Fibroblast of mammary gland (primary cell): ENCODE measurements at regions not wholly inside any gene's neighbourhood (a gene's known extent, or its start where the extent isn't known, plus 50 kb on each side); places are given as distances from the start of the nearest gene placed in this dataset.
A peak's percentile ranks its signal among the peaks of the same experiment; 100 is the strongest.

Experiments
- DNase-seq: peaks from one replicate; pipeline ENCODE4 v3.0.0-alpha.2; 2010; ENCODE audit warnings: low read depth
- H3K4me3 ChIP-seq: 2 replicates; pipeline ENCODE4 v1.5.1; 2011; ENCODE audit warnings: low read depth, mild to moderate bottlenecking, low read length, moderate library complexity; ENCODE audit not compliant: control insufficient read depth
- CTCF ChIP-seq: conservative IDR thresholded peaks from 2 replicates; pipeline ENCODE4 v1.5.1; 2011; ENCODE audit warnings: low read depth, low read length, inconsistent platforms; ENCODE audit not compliant: control insufficient read depth, insufficient read depth

- H3K4me3 ChIP-seq, result no peak overlapping the region
- no peak for TF ChIP-seq CTCF
- peak; percentile 67 for DNase-seq
These were observed 476.8 kb upstream of the DEPDC1 start for GRCh38 chr1:68973459-68974244.

GRCh38 chr1:68974447-68974846, 477.6 kb upstream of the DEPDC1 start:
- TF ChIP-seq CTCF, result no peak
- no peak overlapping the region for H3K4me3 ChIP-seq
- DNase-seq, result no peak

- TF ChIP-seq CTCF, result no peak
These were observed 478.5 kb upstream of the DEPDC1 start for GRCh38 chr1:68975212-68975933.

GRCh38 chr1:68976916-68977610, 480.2 kb upstream of the DEPDC1 start:
- no peak for DNase-seq
- H3K4me3 ChIP-seq, result no peak overlapping the region
- TF ChIP-seq CTCF, result no peak

More at GRCh38 chr1:68975212-68975933, 478.5 kb upstream of the DEPDC1 start:
- DNase-seq, result no peak
- H3K4me3 ChIP-seq, result no peak overlapping the region

GRCh38 chr1:68979891-68980290, 483.0 kb upstream of the DEPDC1 start:
- no peak for TF ChIP-seq CTCF
- DNase-seq, result no peak
- H3K4me3 ChIP-seq, result no peak overlapping the region

GRCh38 chr1:68984289-68984688, 487.4 kb upstream of the DEPDC1 start:
- no peak for TF ChIP-seq CTCF
- H3K4me3 ChIP-seq, result no peak overlapping the region
- DNase-seq, result no peak
